Fibroblast of skin of back (primary cell): ENCODE measurements at regions not wholly inside any gene's neighbourhood (a gene's known extent, or its start where the extent isn't known, plus 50 kb on each side); places are given as distances from the start of the nearest gene placed in this dataset.

Experiments used
- DNase-seq: peaks from one replicate; pipeline ENCODE4 v3.0.0-alpha.2; 2013

DNA sequence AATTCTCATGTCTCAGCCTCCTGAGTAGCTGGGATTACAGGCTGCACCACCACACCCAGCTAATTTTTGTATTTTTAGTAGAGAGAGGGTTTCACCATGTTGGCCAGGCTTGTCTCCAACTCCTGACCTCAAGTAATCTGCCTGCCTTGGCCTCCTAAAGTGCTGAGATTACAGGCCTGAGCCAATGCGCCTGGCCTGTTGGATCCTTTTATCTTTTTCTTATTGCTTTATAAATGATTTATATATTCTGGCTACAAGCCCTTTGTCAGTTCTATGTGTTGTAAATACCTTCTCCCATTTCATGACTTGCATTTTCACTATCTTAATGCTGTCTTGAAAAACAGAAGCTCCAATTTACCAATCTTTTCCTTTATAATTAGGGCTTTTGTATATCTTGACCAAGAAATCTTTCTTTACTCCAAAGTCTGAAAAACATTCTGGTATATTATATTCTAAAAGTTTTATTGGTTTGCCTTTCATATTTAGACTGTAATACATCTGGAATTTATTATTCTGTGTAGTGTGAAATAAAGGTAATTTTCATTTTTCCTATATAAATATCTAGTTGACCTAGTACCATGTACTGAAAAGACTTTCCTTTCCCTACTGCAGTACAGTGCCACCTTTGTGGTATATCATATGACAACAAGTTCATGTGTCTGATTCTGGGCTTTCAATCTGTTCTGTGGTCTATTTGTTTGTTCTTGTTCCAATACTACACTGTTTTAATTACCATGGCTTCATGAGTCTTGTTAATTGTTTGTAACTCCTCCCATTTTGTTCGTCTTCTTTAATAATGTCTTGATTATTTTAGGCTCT, 52.9 kb upstream of the RNU6-1 start:
- DNase-seq = no peak

DNA sequence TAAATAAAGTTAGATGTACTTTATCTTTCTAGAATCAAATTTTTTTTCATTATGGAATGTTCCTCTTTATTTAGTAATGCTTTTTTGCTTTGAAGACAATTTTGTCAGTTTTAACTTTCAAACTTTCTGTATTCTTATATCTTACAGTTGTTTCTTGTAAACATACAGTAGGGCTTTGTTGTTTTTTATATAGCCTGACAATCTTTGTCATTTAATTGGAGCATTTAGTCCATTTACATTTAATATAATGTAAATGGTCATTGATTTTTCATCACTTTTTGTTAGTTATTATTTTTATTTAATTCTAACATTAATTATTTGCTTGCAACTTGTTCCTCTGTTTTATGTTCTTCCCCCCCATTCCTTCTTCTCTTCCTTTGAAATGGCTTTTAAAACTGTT, 55.4 kb upstream of the RNU6-1 start:
- no peak for DNase-seq

DNA sequence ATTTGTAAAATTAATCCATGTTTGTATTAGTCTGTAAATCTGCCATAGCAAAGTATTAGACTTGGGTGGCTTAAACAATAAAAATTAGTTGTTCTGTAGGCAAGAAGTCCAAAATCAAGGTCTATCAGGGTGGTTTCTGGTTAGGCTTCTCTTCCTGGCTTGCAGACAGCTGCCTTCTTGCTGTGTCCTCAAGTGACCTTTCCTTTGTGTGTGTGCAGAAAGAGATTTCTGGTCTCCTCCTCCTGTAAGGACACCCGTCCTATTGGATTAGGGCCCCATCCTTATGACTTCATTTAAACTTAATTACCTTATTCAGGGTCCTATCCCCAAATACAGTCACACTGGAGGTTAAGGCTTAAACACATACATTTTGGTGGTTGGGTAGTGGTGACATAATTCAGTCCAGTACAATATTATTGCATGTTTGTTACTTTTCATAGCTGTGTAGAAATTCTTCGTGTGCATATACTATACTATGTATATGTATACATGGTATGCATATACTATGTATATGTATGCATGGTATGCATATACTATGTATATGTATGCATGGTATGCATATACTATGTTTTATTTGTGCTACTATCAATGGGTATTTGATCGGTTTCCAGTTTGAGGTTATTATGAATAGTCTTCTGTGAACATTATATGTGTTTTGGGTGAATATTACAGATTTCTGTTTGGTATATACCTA, 57.9 kb upstream of the RNU6-1 start:
- DNase-seq = no peak

DNA sequence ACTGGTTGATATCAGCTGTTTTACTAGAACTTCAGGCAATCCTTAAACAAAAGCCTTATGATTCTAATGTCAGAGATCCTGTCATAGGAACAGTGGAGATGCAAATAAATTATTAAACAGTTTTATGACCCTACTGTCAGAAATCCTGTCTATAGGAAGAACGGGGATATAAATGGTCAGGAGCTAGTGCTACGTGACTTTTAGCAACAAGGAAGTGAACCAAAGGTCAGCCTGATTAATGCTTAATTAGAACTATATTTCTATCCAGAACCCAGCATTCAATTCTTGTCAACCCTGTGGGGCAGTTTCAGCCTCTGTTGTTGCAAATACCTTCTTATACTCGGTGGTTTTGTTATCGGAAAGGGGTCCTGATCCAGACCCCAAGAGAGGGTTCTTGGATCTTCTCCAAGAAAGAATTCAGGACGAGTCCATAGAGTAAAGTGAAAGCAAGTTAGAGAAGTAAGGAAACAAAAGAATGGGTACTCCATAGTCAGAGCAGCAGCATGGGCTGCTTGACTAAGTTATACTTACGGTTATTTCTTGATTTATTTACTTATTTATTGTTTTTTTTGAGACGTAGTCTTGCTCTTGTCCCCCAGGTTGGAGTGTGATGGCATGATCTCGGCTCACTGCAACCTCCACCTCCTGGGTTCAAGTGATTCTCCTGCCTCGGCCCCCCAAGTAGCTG, 59.9 kb upstream of the RNU6-1 start:
- DNase-seq = no peak

DNA sequence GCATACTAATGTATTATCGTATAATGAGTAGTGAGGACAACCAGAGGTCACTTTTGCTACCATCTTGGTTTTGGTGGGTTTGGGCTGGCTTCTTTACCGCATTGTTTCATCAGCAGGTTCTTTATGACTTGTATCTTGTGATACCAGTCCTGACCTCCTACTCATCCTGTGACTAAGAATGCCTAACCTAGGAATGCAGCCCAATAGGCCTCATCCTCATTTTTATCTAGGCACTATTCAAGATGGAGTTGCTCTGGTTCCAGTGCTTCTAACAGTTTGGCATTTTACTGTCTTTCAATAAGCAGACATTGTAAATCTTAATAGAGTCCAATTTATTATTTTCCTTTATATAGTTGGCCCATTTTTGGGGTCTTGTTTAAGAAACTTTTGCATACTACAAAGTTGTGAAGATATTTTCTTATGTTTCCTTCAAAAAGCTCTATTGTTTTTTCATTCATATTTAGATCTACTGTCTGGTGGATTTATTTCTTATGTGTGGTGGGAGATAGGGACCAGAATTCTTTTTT, 60.8 kb upstream of the RNU6-1 start:
- DNase-seq = no peak

DNA sequence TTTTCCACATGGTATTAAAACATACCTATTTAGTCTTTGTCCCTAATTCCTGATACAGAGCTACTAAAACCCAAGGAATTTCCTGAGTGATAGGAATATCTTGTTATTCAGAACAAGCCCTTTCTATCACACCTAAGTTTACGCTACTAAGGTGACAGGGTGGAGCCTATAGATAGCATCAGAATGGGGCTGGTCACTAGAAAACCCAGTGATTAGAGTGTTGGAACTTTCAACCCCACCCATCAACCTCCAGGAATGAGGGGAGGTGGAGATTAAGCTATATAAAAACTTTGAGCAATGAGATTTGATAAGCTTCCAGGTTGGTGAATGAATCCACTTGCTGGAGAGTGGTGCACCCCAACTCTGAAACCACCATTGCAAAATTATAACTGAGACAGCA, 62.1 kb upstream of the RNU6-1 start:
- no peak for DNase-seq

DNA sequence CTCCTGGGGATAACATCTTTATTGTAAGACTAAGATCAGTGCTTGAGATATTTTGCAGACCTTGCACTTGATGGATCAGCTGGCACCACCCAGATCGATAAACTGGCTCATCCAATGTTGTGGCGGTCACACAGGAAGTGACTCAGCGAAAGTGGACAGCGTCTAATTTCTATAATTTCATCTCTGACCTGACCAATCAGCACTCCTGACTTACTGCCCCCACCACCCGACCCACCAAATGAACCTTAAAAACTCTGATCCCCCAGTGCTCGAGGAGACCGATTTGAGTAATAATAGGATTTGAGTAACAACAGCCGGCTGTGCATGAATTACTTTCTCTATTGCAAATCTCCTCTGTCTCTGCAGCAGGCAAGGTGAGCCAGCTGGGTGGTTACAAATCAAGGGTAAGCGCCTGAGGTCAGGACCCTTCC, 62.7 kb upstream of the RNU6-1 start:
- no peak for DNase-seq

DNA sequence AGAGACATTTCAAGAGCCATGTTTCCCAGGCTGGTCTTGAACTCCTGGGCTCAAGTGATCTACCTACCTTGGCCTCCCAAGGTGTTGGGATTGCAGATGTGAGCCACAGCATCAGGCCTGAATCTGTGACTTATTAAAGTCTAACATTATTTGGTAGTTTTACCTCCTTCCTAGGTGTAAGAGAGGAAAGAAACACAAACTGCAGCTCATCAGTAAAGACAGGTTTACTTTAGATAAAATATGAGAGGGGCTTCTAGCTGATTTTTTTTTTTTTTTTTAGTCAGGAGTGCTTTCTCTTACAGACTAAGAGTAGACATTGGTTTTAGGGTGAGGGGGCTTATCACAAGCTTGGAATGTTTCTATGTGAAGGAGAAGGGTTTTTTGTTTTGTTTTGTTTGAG, 63.9 kb upstream of the RNU6-1 start:
- DNase-seq = no peak

DNA sequence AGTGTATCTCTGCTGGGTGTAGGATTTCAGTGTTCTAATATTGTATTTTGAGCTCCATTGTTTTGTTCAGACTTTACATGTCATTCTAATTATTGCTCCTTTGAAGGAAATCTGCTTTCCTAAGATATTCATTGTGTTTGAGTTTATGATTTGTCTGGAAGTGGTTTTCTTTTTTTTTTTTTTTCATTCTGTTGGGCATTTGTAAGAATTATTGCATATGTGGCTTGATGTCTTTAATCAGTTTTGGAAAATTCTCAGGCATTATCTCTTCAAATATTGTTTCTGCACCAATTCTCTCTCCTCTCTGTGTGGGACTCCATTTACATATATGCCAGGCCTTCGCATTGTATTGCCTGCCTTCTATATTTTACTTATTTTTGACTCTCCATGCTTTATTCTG, 65.8 kb upstream of the RNU6-1 start:
- DNase-seq = no peak

DNA sequence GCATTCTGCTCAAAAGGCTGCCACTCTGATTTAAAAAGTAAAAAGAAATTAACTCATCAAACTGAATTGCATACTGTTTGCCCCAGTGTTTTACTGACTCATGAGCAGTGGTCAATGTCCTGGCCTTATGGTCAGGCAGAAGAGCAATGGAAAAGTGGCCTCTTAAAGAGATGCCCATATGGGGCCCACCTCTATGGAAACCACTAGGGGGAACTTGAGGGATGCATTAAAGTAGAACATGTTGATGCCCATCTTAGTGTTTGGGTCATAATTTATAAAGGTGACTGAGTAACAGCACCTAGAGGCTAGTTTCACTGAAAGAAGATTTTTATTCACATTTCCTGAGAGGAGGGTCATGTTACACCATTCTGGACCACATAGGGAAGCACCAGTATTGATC, 66.5 kb upstream of the RNU6-1 start:
- DNase-seq = no peak

DNA sequence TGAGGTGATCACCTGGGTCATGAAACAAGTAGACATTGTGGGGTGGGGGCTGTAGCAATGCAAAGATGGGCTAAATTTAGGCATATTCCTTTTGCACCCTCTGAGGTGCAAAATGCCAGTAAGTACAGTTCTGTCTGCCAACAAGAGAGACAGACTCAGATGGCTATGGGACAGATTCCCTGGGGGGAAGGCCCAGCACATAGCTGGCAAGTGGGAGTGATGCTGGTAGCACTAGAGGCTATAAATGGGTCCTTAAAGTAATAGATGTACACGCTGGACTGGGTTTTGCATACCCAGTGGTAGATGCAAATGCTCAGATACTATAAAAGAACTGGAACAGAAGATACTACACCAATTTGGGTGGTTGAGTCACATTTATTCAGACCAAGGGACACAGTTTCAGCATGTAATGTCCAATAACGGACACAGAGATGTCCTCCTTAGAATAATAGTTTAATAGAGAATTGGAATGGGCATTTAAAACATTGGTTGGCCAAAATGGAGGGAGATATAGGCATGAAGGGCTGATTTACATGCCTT, 67.4 kb upstream of the RNU6-1 start:
- DNase-seq = no peak

DNA sequence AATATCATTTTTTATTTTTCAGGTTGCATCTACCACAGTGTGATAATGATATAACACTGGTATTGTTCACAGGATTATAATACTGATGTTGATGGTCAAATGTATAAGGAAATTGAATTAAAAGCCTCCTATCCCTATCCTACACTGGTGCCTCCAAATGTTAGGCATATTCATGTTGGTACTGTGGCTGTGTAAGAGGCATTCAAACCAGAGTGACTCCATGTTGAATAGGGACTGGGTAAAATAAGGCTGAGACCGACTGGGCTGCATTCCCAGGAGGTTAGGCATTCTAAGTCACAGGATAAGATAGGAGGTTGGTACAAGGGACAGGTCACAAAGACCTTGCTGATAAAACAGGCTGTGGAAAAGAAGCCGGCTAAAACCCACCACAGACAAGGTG, 68.9 kb upstream of the RNU6-1 start:
- DNase-seq = no peak

DNA sequence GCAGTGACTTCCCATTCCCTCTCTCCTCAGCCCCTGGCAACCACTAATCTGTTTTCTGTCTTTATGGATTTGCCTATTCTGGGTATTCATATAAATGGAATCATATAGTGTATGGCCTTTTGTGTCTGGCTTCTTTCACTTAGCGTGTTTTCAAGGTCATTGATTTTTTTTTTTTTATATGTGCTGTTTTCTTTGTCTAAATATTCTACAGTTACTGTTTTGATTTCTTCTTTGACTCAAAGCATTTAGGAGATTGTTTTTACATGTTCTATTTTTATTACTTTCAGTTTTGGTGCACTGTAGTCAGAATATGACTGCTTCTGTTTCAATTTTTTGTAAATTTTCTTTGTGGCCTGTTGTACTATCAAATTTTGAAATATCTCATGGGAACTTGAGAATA, 71.9 kb upstream of the RNU6-1 start:
- no peak for DNase-seq

DNA sequence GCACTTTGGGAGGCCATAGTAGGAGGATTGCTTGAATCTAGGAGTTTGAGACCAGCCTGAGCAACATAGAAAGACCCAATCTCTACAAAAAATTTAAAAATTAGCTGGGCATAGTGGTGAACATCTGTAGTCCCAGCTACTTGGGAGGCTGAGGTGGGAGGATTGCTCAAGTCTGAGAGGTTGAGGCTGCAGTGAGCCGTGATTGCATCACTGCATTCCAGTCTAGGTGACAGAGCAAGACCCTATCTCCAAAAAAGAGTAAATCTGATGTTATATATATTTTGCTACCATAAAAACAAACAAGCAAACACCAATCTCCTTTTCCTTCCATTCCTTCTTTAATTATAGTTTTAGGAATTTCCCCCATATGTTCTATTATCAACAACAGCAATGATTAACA, 74.2 kb upstream of the RNU6-1 start:
- no peak for DNase-seq

DNA sequence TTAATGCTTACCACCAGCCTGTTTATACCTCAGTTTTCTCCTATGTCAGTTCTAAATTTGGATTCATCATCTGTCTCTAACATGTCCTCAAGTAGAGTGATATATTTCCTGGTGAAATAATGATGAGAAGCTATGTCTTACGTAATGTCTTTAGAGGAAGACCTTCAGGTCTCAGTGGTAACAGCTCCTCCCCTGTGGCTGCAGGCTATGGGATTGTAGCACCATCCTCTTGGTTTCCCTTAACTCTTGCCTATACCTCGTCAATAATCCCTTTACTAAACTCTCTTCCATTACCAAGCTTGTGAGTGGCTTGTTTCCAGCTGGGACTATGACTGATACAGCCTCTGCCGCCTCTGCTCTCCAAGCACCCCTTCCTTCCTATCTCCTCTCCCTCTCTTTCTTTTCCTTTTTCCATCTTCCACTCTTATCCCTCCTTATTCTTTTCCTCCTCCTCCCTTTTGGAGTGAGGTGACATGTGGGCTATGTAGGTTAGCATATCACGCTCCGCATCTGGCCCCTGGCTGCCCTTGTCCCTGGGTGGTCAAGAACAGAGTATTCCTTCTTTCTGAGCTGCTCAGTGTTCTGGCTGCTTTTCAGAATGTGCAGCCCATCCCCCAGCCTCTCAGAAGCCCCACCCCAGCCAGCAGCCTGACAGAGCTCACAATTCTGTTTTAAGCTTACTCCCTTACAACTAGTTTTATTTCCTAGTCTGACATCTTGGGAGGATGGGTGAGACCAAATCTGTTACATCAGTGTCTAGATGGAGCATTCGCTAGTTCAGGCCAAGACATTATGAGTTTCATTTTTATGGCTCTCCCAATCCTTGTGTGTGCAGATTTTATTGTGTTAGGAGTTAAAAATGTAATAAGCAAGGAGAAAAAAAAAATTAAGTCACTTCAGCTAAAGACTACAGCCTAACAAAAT, 75.0 kb upstream of the RNU6-1 start:
- peak; percentile 56 for DNase-seq

DNA sequence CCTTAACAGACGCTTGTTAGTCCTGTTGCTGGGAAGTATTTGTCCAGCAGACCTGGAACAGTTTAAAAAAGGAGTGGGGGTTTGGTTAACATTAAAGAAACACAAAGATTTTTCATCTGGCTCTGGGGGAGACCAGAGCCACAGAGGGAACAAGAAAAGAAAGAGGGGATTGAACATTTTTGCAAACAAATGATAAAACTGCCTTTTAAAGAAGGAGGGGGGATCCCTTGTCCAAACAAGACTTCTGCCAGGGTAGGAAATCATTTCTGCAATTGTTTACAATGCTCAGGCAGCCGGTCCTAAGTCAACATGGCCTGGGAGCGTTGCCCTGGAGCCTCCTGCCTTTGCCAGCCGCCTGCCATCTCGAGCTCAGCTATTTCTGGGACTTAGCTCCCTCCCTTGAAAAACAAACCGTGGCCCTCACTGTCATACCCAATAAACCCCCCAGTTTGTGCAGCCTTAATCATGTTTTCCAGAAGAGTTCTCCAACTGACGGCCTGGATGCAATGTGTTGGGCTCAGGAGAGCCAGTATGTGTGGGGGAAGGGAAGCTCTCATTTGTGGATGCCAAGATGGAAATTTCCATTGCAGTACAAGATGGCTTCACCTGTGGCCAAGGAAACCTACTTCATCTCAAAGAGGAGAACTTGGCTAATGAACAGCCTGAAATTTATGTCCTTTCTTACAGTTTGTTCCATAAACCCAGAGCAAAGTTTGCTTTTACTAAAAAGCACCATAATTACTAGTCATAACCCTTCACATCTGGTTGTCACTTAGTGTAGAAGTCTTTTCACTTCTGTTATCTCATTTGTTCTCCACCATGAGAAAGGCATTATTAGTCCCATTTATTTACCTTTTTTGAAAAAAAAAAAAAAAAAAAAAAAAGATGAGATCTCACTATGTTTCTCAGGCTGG, 75.9 kb upstream of the RNU6-1 start:
- peak; percentile 12 for DNase-seq

DNA sequence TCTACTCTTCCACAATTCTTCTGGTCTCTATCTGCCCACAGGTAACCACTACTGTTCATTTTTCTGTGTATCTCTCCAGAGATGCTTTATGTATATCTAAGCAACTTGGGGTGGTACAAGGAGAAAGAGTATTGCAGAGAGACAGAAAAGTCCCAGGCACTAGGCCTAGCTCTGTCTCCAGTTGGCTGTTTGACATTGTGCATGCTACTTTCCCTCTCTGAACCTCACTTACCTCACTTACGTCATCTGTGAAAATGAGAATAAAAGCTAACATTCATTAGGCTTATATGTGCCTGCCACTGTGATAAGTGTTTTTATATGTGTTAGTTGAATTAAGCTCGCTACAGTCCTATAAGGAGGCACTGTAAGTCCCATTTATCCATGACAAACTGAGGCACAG, 76.7 kb upstream of the RNU6-1 start:
- no peak for DNase-seq

DNA sequence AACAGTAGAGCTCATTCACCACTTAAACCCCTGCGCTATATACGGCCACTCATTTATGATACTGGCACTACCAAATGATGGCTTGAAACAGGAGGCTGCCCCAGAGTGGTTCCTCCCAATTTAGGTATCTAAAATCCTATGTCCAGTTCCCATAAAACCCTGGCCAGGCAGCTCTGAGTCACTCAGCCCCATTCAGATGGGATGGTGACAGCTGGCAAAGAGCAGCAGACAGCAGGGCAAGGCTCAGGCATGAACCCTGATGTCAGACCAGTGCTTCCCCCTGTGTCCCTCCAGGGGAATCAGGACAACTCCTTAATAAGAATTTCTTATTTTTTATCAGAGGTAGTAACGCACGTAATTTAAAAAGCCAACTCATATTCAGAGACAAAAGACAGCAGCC, 77.2 kb upstream of the RNU6-1 start:
- peak; percentile 22 for DNase-seq

DNA sequence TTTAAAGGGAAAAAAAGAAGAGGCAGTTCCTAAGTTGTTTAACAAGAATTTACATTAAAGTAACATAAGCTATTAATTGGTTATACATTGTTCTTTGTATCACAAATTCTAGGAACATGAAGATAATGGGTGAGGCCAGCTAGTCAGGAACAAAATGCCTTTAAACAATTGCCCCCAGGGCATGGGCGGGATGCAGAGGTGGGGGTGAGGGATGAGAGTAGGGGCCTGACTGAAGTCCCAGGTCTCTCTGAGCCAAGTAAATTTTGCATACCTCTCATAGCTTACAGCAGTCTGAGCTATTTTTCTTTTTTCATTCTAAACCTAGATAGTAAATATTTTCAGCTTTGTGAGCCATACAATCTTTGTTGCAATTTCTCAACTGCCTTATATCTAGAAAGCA, 77.8 kb upstream of the RNU6-1 start:
- no peak for DNase-seq

DNA sequence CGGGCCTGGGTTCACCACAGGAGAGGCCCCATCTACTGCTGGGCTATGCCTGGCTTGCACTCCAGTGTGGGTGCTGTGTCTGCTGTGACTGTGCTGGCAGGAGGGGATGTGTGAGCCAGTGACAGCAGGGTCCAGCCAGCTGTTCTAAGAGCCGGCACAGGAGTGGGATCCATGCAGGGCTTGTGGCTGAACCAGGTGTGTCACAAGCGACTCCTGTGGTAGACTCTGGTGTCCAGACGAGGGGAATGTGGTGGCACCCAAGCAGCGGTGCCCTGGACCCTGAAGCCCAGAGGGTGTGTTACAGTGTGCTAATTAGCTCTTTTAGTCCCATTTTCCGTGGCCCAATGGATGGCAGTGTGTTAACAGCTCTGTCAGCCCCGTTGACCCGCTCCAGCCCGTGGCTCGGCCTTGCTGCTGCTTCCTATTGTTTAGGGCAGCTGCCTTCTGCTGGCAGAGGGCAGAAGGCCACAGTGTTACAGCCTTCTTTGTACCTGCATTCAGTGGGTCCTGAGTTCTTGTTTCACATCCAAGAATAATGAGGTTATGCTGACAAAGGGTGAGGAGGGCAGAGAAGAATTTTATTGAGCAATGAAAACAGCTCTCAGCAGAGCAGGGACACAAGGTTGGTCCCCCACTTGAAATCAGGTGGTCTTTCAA, 78.5 kb upstream of the RNU6-1 start:
- DNase-seq = no peak
